HL-60 (cell line): ENCODE measurements at regions not wholly inside any gene's neighbourhood (a gene's known extent, or its start where the extent isn't known, plus 50 kb on each side); places are given as distances from the start of the nearest gene placed in this dataset.

Source experiments
- DNase-seq, 2 experiments: peaks; one replicate each; pipeline ENCODE4 v3.0.0-alpha.2; 2010 to 2020; ENCODE audit warnings: low read depth in 1 of 2, low spot score in 1 of 2
- H3K27ac ChIP-seq: fragments of 250-450 bp; sonication (Bioruptor Pico); replicated peaks from 2 replicates; pipeline ENCODE4 v1.5.1; 2020; ENCODE audit warnings: mild to moderate bottlenecking, moderate library complexity
- H3K27me3 ChIP-seq: fragments of 250-450 bp; sonication (Bioruptor Pico); 2 replicates; pipeline ENCODE4 v1.5.1; 2021; ENCODE audit warnings: mild to moderate bottlenecking, moderate library complexity; ENCODE audit not compliant: insufficient read depth, poor library complexity, severe bottlenecking
- H3K4me3 ChIP-seq: replicated peaks from 2 replicates; pipeline ENCODE4 v1.5.1; 2011; ENCODE audit warnings: mild to moderate bottlenecking, control low read depth, low read length; ENCODE audit not compliant: insufficient read depth
- CTCF ChIP-seq: IDR thresholded peaks from one replicate; pipeline ENCODE4 v1.5.1; 2011; ENCODE audit warnings: low read length, control low read depth, inconsistent platforms; ENCODE audit not compliant: insufficient read depth
- GABPA ChIP-seq: IDR thresholded peaks from 2 replicates; pipeline ENCODE4 v1.6.1; 2012; ENCODE audit warnings: low read depth
- POLR2AphosphoS5 ChIP-seq: IDR thresholded peaks from 2 replicates; pipeline ENCODE4 v1.6.1; 2012; ENCODE audit warnings: low read depth
- REST ChIP-seq: IDR thresholded peaks from 2 replicates; pipeline ENCODE4 v1.6.1; 2012; ENCODE audit warnings: low read depth; ENCODE audit not compliant: insufficient replicate concordance
- SPI1 ChIP-seq: IDR thresholded peaks from 2 replicates; pipeline ENCODE4 v1.6.1; 2012; ENCODE audit warnings: low read depth, mild to moderate bottlenecking, borderline replicate concordance

GRCh38 chr20:55685841-55686240 is 319.5 kb downstream of the CBLN4 start:
- DNase-seq, result no peak
- Histone ChIP-seq H3K27me3 (no peaks in the 10 kb centered on the region), H3K4me3 (no peak overlapping the region), H3K27ac (no peak overlapping the region)
- TF ChIP-seq GABPA (no peak), CTCF (no peak), REST (no peak), POLR2AphosphoS5 (no peak), SPI1 (no peak)

GRCh38 chr20:55685425-55685824 is 319.9 kb downstream of the CBLN4 start:
- no peak for DNase-seq
- no peak overlapping the region for H3K27ac ChIP-seq
- TF ChIP-seq GABPA (no peak), POLR2AphosphoS5 (no peak), CTCF (no peak), REST (no peak), SPI1 (no peak)
- no peak overlapping the region for H3K4me3 ChIP-seq
- no peaks in the 10 kb centered on the region for H3K27me3 ChIP-seq

GRCh38 chr20:55684578-55684977 is 320.7 kb downstream of the CBLN4 start:
- TF ChIP-seq CTCF, result no peak
- TF ChIP-seq REST, result no peak
- TF ChIP-seq GABPA, result no peak
- TF ChIP-seq SPI1, result no peak
- H3K4me3 ChIP-seq, result no peak overlapping the region
- DNase-seq, result no peak
- no peaks in the 10 kb centered on the region for H3K27me3 ChIP-seq
- H3K27ac ChIP-seq, result no peak overlapping the region
